ENCODE measurements at regions not wholly inside any gene's neighbourhood (a gene's known extent, or its start where the extent isn't known, plus 50 kb on each side); places are given as distances from the start of the nearest gene placed in this dataset.

DNA sequence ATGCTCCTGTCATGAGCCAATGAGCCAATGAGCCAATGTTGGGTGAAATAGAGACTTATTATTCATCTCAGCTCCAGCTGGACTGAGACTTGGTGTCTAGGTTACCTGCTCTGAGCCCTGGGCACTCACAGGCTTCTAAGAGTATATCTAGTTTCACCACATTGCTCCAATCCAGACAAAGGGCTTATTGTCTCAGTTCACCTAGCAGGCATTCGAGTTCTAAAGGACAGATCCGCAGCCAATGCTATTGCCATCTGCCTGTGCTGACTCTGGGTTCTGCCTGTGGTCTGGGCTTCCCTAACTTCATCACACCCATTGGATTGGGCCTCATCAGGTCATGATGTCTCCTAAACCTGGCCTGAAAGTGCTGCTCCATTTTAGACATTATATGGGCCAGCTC lies 66.1 kb upstream of the HS3ST4 start:
- no peak for ATAC-seq (ENCODE audit: low read depth)
- H3K23ac ChIP-seq (ENCODE audit: low read depth, low read length): no peak overlapping the region
- no peaks in the 10 kb centered on the region for H3K4me1 ChIP-seq (ENCODE audit: control insufficient read depth, insufficient read depth, low read length)
- H3K4me2 ChIP-seq (ENCODE audit: low read depth, low read length): no peak overlapping the region
- no peak for DNase-seq
- no peak overlapping the region for H2BK120ac ChIP-seq (ENCODE audit: low read depth, low read length)
- H3K9me1 ChIP-seq (ENCODE audit: insufficient read depth, low read length): no peaks in the 10 kb centered on the region
- no peak overlapping the region for H3K27ac ChIP-seq (ENCODE audit: insufficient read depth, low read length)
- H3K79me1 ChIP-seq (ENCODE audit: low read depth in 1 of 2, low read length in 2 of 2): no peaks in the 10 kb centered on the region
- H2AFZ ChIP-seq (replicated peaks; ENCODE audit: low read length, poor library complexity): no peak overlapping the region
- H4K8ac ChIP-seq (ENCODE audit: low read depth in 2 of 2, low read length in 2 of 2): no peak overlapping the region
- POLR2A ChIA-PET (ENCODE audit: unreplicated experiment): no interaction called here
- intact Hi-C loops (cut with micrococcal nuclease): no loop called here
- no peak overlapping the region for H3K14ac ChIP-seq (replicated peaks; ENCODE audit: low read depth, low read length)
- no CpG with 5 or more reads among the region's 2 CpGs for WGBS, 2 experiments (ENCODE audit: extremely low coverage in 2 of 2, insufficient read length in 1 of 2)
- TF ChIP-seq RCOR1 (IDR thresholded peaks at IDR 0.05; ENCODE audit: insufficient replicate concordance, low read length): no peak
- TF ChIP-seq RFX5 (IDR thresholded peaks at IDR 0.05; ENCODE audit: low read depth, low read length): no peak
- no peak for TF ChIP-seq MXI1 (IDR thresholded peaks at IDR 0.05; ENCODE audit: borderline replicate concordance, low read depth, low read length)
- TF ChIP-seq, protein P1, sequence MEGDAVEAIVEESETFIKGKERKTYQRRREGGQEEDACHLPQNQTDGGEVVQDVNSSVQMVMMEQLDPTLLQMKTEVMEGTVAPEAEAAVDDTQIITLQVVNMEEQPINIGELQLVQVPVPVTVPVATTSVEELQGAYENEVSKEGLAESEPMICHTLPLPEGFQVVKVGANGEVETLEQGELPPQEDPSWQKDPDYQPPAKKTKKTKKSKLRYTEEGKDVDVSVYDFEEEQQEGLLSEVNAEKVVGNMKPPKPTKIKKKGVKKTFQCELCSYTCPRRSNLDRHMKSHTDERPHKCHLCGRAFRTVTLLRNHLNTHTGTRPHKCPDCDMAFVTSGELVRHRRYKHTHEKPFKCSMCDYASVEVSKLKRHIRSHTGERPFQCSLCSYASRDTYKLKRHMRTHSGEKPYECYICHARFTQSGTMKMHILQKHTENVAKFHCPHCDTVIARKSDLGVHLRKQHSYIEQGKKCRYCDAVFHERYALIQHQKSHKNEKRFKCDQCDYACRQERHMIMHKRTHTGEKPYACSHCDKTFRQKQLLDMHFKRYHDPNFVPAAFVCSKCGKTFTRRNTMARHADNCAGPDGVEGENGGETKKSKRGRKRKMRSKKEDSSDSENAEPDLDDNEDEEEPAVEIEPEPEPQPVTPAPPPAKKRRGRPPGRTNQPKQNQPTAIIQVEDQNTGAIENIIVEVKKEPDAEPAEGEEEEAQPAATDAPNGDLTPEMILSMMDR (conservative IDR thresholded peaks at IDR 0.05; ENCODE audit: low read depth, low read length): no peak
- TF ChIP-seq MAZ (IDR thresholded peaks at IDR 0.05; ENCODE audit: borderline replicate concordance, low read depth, low read length): no peak
- no peak for TF ChIP-seq RAD21 (IDR thresholded peaks at IDR 0.05; ENCODE audit: low read length)
- no peak for TF ChIP-seq CHD1 (IDR thresholded peaks at IDR 0.05; ENCODE audit: low read depth, low read length)
- TF ChIP-seq SMC3 (IDR thresholded peaks at IDR 0.05; ENCODE audit: low read depth, low read length): no peak
- no peak for TF ChIP-seq FOS (IDR thresholded peaks at IDR 0.05; ENCODE audit: low read depth, low read length)
- TF ChIP-seq, protein P2, sequence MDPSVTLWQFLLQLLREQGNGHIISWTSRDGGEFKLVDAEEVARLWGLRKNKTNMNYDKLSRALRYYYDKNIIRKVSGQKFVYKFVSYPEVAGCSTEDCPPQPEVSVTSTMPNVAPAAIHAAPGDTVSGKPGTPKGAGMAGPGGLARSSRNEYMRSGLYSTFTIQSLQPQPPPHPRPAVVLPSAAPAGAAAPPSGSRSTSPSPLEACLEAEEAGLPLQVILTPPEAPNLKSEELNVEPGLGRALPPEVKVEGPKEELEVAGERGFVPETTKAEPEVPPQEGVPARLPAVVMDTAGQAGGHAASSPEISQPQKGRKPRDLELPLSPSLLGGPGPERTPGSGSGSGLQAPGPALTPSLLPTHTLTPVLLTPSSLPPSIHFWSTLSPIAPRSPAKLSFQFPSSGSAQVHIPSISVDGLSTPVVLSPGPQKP (IDR thresholded peaks at IDR 0.05; ENCODE audit: borderline replicate concordance, low read depth, low read length): no peak
- H2BK20ac ChIP-seq (ENCODE audit: low read depth, low read length): no peak overlapping the region
- in situ Hi-C loops (cut with MboI; ENCODE audit: low sequenced_read_pairs): no loop called here
- no peak overlapping the region for H3K4ac ChIP-seq (ENCODE audit: low read depth, low read length)
- CTCF ChIA-PET: no interaction called here
- H3K56ac ChIP-seq (ENCODE audit: extremely low read depth, insufficient read depth, low read length): no peak overlapping the region
- H3K4me3 ChIP-seq (ENCODE audit: insufficient read depth, low read depth, low read length): no peak overlapping the region
- no peaks in the 10 kb centered on the region for H3K27me3 ChIP-seq (ENCODE audit: control insufficient read depth, insufficient read depth, low read length)
- no peak overlapping the region for H2AK5ac ChIP-seq (ENCODE audit: low read depth, low read length)
- no peak overlapping the region for H3K18ac ChIP-seq (ENCODE audit: low read depth, low read length)
- no peak overlapping the region for H4K91ac ChIP-seq (ENCODE audit: insufficient read depth, low read depth, low read length)
- no peak overlapping the region for H3K9ac ChIP-seq (ENCODE audit: low read depth, low read length)
- no peaks in the 10 kb centered on the region for H3K36me3 ChIP-seq (ENCODE audit: control insufficient read depth, insufficient read depth, low read length)
- no peaks in the 10 kb centered on the region for H4K20me1 ChIP-seq (ENCODE audit: insufficient read depth, low read length)
- dilution Hi-C loops (cut with HindIII; ENCODE audit: low sequenced_read_pairs, unreplicated experiment): no loop called here
- H3K9me3 ChIP-seq (ENCODE audit: control insufficient read depth, insufficient read depth, low read length): peaks cover 12% of the 10 kb centered on the region
- no peak overlapping the region for H2BK15ac ChIP-seq (ENCODE audit: low read depth, low read length)
- BruUV-seq (replicated peaks): no TSS peak
- no peak overlapping the region for H2AK9ac ChIP-seq (replicated peaks; ENCODE audit: low read depth, low read length, poor library complexity)
- H2BK5ac ChIP-seq (ENCODE audit: low read depth, low read length, poor library complexity, severe bottlenecking): no peak overlapping the region
- no peak overlapping the region for H4K5ac ChIP-seq (ENCODE audit: low read depth, low read length)
